ENCODE measurements at regions not wholly inside any gene's neighbourhood (a gene's known extent, or its start where the extent isn't known, plus 50 kb on each side); places are given as distances from the start of the nearest gene placed in this dataset.

- H3K27me3 ChIP-seq (ENCODE audit: insufficient read depth, low read depth), result no peaks in the 10 kb centered on the region
Measured at GRCh38 chr6:55992546-55992945, 117.2 kb upstream of the BMP5 start.

GRCh38 chr6:55985309-55985708, 109.9 kb upstream of the BMP5 start:
- no peak for TF ChIP-seq CTCF (conservative IDR thresholded peaks at IDR 0.05; ENCODE audit: low read depth, low read length)
- no peak overlapping the region for H3K4me2 ChIP-seq
- no peaks in the 10 kb centered on the region for H3K79me2 ChIP-seq (ENCODE audit: insufficient read depth, low read depth)
- no peaks in the 10 kb centered on the region for H3K27me3 ChIP-seq (ENCODE audit: insufficient read depth, low read depth)
- H3K27ac ChIP-seq, result no peak overlapping the region
- no peaks in the 10 kb centered on the region for H3K4me1 ChIP-seq (ENCODE audit: low read depth, poor library complexity, severe bottlenecking)
- no peak overlapping the region for H3K4me3 ChIP-seq (IDR thresholded peaks at IDR 0.05; ENCODE audit: insufficient read depth, low read depth, low read length)
- H3K36me3 ChIP-seq (ENCODE audit: insufficient read depth), result no peaks in the 10 kb centered on the region
- no peaks in the 10 kb centered on the region for H4K20me1 ChIP-seq (ENCODE audit: insufficient read depth)
- H3K9ac ChIP-seq, result no peak overlapping the region
- H2AFZ ChIP-seq (ENCODE audit: low read depth), result no peak overlapping the region

More at GRCh38 chr6:55992546-55992945, 117.2 kb upstream of the BMP5 start:
- no peak overlapping the region for H3K9ac ChIP-seq
- H3K4me1 ChIP-seq (ENCODE audit: low read depth, poor library complexity, severe bottlenecking), result no peaks in the 10 kb centered on the region
- H3K36me3 ChIP-seq (ENCODE audit: insufficient read depth), result no peaks in the 10 kb centered on the region
- H3K4me3 ChIP-seq (IDR thresholded peaks at IDR 0.05; ENCODE audit: insufficient read depth, low read depth, low read length), result no peak overlapping the region
- TF ChIP-seq CTCF (conservative IDR thresholded peaks at IDR 0.05; ENCODE audit: low read depth, low read length), result no peak
- H2AFZ ChIP-seq (ENCODE audit: low read depth), result no peak overlapping the region
- H3K4me2 ChIP-seq, result no peak overlapping the region
- no peaks in the 10 kb centered on the region for H3K79me2 ChIP-seq (ENCODE audit: insufficient read depth, low read depth)
- H4K20me1 ChIP-seq (ENCODE audit: insufficient read depth), result no peaks in the 10 kb centered on the region
- H3K27ac ChIP-seq, result no peak overlapping the region

- no peak overlapping the region for H2AFZ ChIP-seq (ENCODE audit: low read depth)
- H4K20me1 ChIP-seq (ENCODE audit: insufficient read depth), result no peaks in the 10 kb centered on the region
- H3K4me3 ChIP-seq (IDR thresholded peaks at IDR 0.05; ENCODE audit: insufficient read depth, low read depth, low read length), result no peak overlapping the region
- TF ChIP-seq CTCF (conservative IDR thresholded peaks at IDR 0.05; ENCODE audit: low read depth, low read length), result no peak
- H3K27ac ChIP-seq, result no peak overlapping the region
- no peaks in the 10 kb centered on the region for H3K36me3 ChIP-seq (ENCODE audit: insufficient read depth)
- no peaks in the 10 kb centered on the region for H3K4me1 ChIP-seq (ENCODE audit: low read depth, poor library complexity, severe bottlenecking)
- H3K9ac ChIP-seq, result no peak overlapping the region
- H3K4me2 ChIP-seq, result no peak overlapping the region
- H3K27me3 ChIP-seq (ENCODE audit: insufficient read depth, low read depth), result no peaks in the 10 kb centered on the region
- H3K79me2 ChIP-seq (ENCODE audit: insufficient read depth, low read depth), result no peaks in the 10 kb centered on the region
Measured at GRCh38 chr6:55983861-55984260, 108.5 kb upstream of the BMP5 start.

GRCh38 chr6:55981660-55982059, 106.3 kb upstream of the BMP5 start:
- no peak overlapping the region for H3K4me3 ChIP-seq (IDR thresholded peaks at IDR 0.05; ENCODE audit: insufficient read depth, low read depth, low read length)
- no peaks in the 10 kb centered on the region for H3K27me3 ChIP-seq (ENCODE audit: insufficient read depth, low read depth)
- H3K4me1 ChIP-seq (ENCODE audit: low read depth, poor library complexity, severe bottlenecking), result no peaks in the 10 kb centered on the region
- no peak overlapping the region for H3K27ac ChIP-seq
- TF ChIP-seq CTCF (conservative IDR thresholded peaks at IDR 0.05; ENCODE audit: low read depth, low read length), result no peak
- no peak overlapping the region for H3K9ac ChIP-seq
- no peak overlapping the region for H3K4me2 ChIP-seq
- no peaks in the 10 kb centered on the region for H3K79me2 ChIP-seq (ENCODE audit: insufficient read depth, low read depth)
- no peak overlapping the region for H2AFZ ChIP-seq (ENCODE audit: low read depth)
- no peaks in the 10 kb centered on the region for H4K20me1 ChIP-seq (ENCODE audit: insufficient read depth)
- H3K36me3 ChIP-seq (ENCODE audit: insufficient read depth), result no peaks in the 10 kb centered on the region
